Mesothelial cell of epicardium (in vitro differentiated cells): ENCODE measurements at regions not wholly inside any gene's neighbourhood (a gene's known extent, or its start where the extent isn't known, plus 50 kb on each side); places are given as distances from the start of the nearest gene placed in this dataset.

ENCODE experiments used
- DNase-seq, 2 experiments: peaks; one replicate each; pipeline ENCODE4 v3.0.0; 2021; ENCODE audit warnings: low spot score in 2 of 2; ENCODE audit not compliant: unreplicated experiment in 2 of 2
- H3K27ac Mint-ChIP-seq: 2 replicates; pipeline ENCODE4 v1.8.0; 2021; ENCODE audit warnings: mixed read lengths
- H3K27me3 Mint-ChIP-seq: 2 replicates; pipeline ENCODE4 v1.8.0; 2021; ENCODE audit warnings: low read depth, mixed read lengths
- H3K36me3 Mint-ChIP-seq: 2 replicates; pipeline ENCODE4 v1.8.0; 2021; ENCODE audit warnings: mixed read lengths
- H3K4me1 Mint-ChIP-seq: 2 replicates; pipeline ENCODE4 v1.8.0; 2021; ENCODE audit warnings: mixed read lengths
- H3K4me3 Mint-ChIP-seq: 2 replicates; pipeline ENCODE4 v1.8.0; 2021; ENCODE audit warnings: mild to moderate bottlenecking, moderate library complexity, mixed read lengths
- H3K9me3 Mint-ChIP-seq: 2 replicates; pipeline ENCODE4 v1.8.0; 2021; ENCODE audit warnings: mixed read lengths
- CTCF ChIP-seq: fragments of 200-600 bp; sonication (generic); IDR thresholded peaks from one replicate; pipeline ENCODE4 v1.5.0; 2021; ENCODE audit warnings: antibody characterized with exemption; ENCODE audit not compliant: unreplicated experiment

- Mint-ChIP-seq H3K4me1 (peaks cover 22% of the 10 kb centered on the region), H3K27ac (peak overlapping the region; percentile 17), H3K9me3 (peaks cover 6% of the 10 kb centered on the region), H3K36me3 (no peaks in the 10 kb centered on the region), H3K4me3 (no peak overlapping the region), H3K27me3 (no peaks in the 10 kb centered on the region)
- DNase-seq, result no peak
- no peak for TF ChIP-seq CTCF
Measured at GRCh38 chr4:58809948-58810347, 1699.8 kb upstream of the IGFBP7 start.

GRCh38 chr4:58809366-58809765, 1699.2 kb upstream of the IGFBP7 start:
- peaks cover 22% of the 10 kb centered on the region for H3K4me1 Mint-ChIP-seq

GRCh38 chr4:58808817-58809216, 1698.6 kb upstream of the IGFBP7 start:
- Mint-ChIP-seq H3K27ac (no peak overlapping the region), H3K4me3 (no peak overlapping the region), H3K9me3 (peaks cover 6% of the 10 kb centered on the region), H3K4me1 (peaks cover 22% of the 10 kb centered on the region), H3K27me3 (no peaks in the 10 kb centered on the region), H3K36me3 (no peaks in the 10 kb centered on the region)
- no peak for TF ChIP-seq CTCF
- DNase-seq, result no peak

More at GRCh38 chr4:58809366-58809765, 1699.2 kb upstream of the IGFBP7 start:
- peak overlapping the region; percentile 7 for H3K27ac Mint-ChIP-seq
- DNase-seq, result no peak
- no peaks in the 10 kb centered on the region for H3K36me3 Mint-ChIP-seq
- H3K9me3 Mint-ChIP-seq, result peaks cover 6% of the 10 kb centered on the region
- H3K27me3 Mint-ChIP-seq, result no peaks in the 10 kb centered on the region
- TF ChIP-seq CTCF, result no peak
- no peak overlapping the region for H3K4me3 Mint-ChIP-seq

- Mint-ChIP-seq H3K4me1 (peaks cover 22% of the 10 kb centered on the region), H3K4me3 (no peak overlapping the region), H3K27ac (no peak overlapping the region), H3K36me3 (no peaks in the 10 kb centered on the region), H3K27me3 (no peaks in the 10 kb centered on the region), H3K9me3 (peaks cover 6% of the 10 kb centered on the region)
- TF ChIP-seq CTCF, result no peak
- no peak for DNase-seq
Measured at GRCh38 chr4:58807843-58808615, 1697.8 kb upstream of the IGFBP7 start.

- TF ChIP-seq CTCF, result no peak
- Mint-ChIP-seq H3K9me3 (peaks cover 7% of the 10 kb centered on the region), H3K27ac (peak overlapping the region; percentile 15), H3K4me1 (peaks cover 3% of the 10 kb centered on the region), H3K36me3 (peaks cover 2% of the 10 kb centered on the region), H3K4me3 (no peak overlapping the region), H3K27me3 (no peaks in the 10 kb centered on the region)
- DNase-seq, result no peak
Measured at GRCh38 chr4:58776627-58777026, 1666.4 kb upstream of the IGFBP7 start.
